ENCODE measurements at regions not wholly inside any gene's neighbourhood (a gene's known extent, or its start where the extent isn't known, plus 50 kb on each side); places are given as distances from the start of the nearest gene placed in this dataset.

- H3K4me1 ChIP-seq: no peaks in the 10 kb centered on the region
- H3K9me3 ChIP-seq (replicated peaks): no peaks in the 10 kb centered on the region
- no peaks in the 10 kb centered on the region for H3K36me3 ChIP-seq
- H3K27me3 ChIP-seq: no peaks in the 10 kb centered on the region
- H3K4me3 ChIP-seq: no peak overlapping the region
- DNase-seq: no peak
- no peak overlapping the region for H3K27ac ChIP-seq
These were observed 698.5 kb downstream of the KCNA4 start for GRCh38 chr11:29318134-29318845.

DNA sequence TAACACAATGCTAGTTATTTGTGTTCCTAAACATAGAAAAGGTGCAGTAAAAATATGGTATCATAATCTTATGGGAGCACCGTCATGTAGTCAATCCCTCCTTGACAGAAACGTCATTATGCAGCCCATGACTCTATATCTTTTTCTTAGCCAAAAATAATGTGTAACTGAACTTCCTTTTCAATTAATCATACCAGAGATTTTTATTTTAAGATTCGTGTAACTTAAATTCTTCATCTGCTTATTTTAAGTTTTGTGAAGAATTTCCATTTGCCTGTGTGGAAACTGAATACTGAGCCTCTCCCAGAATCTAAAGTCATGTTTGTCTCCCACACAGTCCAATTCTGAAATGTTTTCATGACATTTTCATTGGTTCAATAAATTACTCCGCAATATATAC, 699.1 kb downstream of the KCNA4 start:
- H3K9me3 ChIP-seq (replicated peaks): no peaks in the 10 kb centered on the region
- no peaks in the 10 kb centered on the region for H3K4me1 ChIP-seq
- H3K4me3 ChIP-seq: no peak overlapping the region
- no peaks in the 10 kb centered on the region for H3K36me3 ChIP-seq
- DNase-seq: no peak
- H3K27me3 ChIP-seq: no peaks in the 10 kb centered on the region
- no peak overlapping the region for H3K27ac ChIP-seq

DNA sequence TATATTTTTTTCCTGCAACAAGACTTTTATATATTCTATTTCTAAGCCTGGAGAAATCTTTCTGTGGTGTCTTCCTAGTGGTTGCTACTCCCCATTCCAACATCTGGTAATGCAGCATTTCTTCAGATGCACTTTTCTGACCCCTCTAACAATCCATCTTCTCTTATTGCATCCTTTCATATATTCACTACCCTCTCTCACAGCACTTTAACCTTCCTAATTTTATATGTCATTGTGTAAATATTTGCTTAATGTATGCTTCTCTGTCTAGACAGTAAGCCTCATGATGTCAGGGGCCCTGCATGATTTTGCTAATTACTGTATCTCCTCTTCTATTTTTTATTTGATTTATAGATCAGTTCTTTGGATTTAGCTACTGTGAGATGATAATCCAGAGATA, 701.6 kb downstream of the KCNA4 start:
- Histone ChIP-seq H3K4me1 (no peaks in the 10 kb centered on the region), H3K27ac (no peak overlapping the region), H3K4me3 (no peak overlapping the region), H3K9me3 (replicated peaks) (no peaks in the 10 kb centered on the region), H3K36me3 (no peaks in the 10 kb centered on the region), H3K27me3 (no peaks in the 10 kb centered on the region)
- no peak for DNase-seq

DNA sequence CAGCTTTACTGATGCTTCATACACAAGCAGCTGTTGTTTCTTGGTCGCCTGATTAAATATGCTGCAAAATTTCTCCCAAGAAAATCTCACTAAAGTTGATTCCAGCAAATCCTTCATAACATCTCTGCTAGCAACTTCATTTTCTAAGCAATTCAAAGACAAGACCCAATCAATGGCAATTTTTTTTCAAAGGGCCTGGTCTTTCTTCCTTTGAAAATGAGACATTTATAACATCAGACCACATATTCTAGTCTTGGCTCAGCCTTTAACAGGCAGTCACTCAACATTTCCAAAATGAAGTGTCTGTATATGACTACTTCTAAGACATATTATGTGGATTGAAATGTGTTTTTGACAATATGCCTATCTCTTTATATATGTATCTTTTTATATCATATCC, 702.6 kb downstream of the KCNA4 start:
- Histone ChIP-seq H3K4me3 (no peak overlapping the region), H3K4me1 (no peaks in the 10 kb centered on the region), H3K27ac (no peak overlapping the region), H3K36me3 (no peaks in the 10 kb centered on the region), H3K27me3 (no peaks in the 10 kb centered on the region), H3K9me3 (replicated peaks) (no peaks in the 10 kb centered on the region)
- no peak for DNase-seq

DNA sequence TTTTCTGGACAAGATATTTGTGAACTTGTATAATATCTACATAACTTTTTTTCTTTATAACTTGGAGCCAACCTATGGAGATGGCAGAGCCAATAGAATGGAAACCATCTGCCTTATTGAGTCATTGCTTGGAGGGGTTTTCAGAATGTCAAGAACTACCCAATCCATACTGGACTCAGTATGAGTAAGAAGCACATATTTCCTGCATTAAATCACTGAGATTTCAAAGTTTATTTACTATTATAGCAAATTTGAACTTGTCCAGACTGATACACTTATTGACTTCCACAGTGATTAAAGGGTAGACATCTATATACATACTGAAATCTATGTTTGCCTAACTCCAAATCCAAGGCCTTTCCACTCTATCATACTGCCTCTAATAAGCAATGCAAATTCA, 704.0 kb downstream of the KCNA4 start:
- H3K9me3 ChIP-seq (replicated peaks): no peaks in the 10 kb centered on the region
- no peaks in the 10 kb centered on the region for H3K27me3 ChIP-seq
- no peak overlapping the region for H3K4me3 ChIP-seq
- H3K36me3 ChIP-seq: no peaks in the 10 kb centered on the region
- no peaks in the 10 kb centered on the region for H3K4me1 ChIP-seq
- DNase-seq: no peak
- no peak overlapping the region for H3K27ac ChIP-seq

GRCh38 chr11:29310725-29311342, 706.0 kb downstream of the KCNA4 start:
- Histone ChIP-seq H3K4me1 (no peaks in the 10 kb centered on the region), H3K4me3 (no peak overlapping the region), H3K9me3 (replicated peaks) (no peaks in the 10 kb centered on the region), H3K36me3 (no peaks in the 10 kb centered on the region), H3K27ac (no peak overlapping the region), H3K27me3 (no peaks in the 10 kb centered on the region)
- no peak for DNase-seq

GRCh38 chr11:29309992-29310391, 706.8 kb downstream of the KCNA4 start:
- no peak overlapping the region for H3K27ac ChIP-seq
- no peak for DNase-seq
- H3K4me3 ChIP-seq: no peak overlapping the region
- H3K27me3 ChIP-seq: no peaks in the 10 kb centered on the region
- no peaks in the 10 kb centered on the region for H3K4me1 ChIP-seq
- H3K36me3 ChIP-seq: no peaks in the 10 kb centered on the region
- no peaks in the 10 kb centered on the region for H3K9me3 ChIP-seq (replicated peaks)

DNA sequence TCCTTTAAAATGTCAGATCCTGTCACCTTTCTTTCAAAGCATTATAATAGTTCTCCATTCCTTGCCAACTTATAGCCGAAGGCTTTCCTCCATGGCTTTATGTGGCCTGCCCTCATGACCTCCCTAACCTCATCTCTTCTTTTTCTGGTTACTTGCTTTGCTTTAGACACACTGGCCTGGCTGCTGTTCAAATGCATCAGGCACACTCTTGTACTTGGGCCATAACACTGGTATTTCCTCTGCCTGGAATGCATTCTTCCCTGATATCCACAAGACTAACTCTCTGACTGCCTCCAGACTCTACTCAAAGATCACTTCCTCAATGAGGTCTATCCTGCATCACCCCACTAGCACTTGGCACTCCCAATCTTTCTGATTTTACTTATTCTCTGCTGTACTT, 710.3 kb downstream of the KCNA4 start:
- Histone ChIP-seq H3K27ac (no peak overlapping the region), H3K4me1 (no peaks in the 10 kb centered on the region), H3K4me3 (no peak overlapping the region), H3K27me3 (no peaks in the 10 kb centered on the region), H3K9me3 (replicated peaks) (no peaks in the 10 kb centered on the region), H3K36me3 (no peaks in the 10 kb centered on the region)
- no peak for DNase-seq

GRCh38 chr11:29305456-29306232, 711.2 kb downstream of the KCNA4 start:
- Histone ChIP-seq H3K9me3 (replicated peaks) (no peaks in the 10 kb centered on the region), H3K36me3 (no peaks in the 10 kb centered on the region), H3K27ac (no peak overlapping the region), H3K4me1 (no peaks in the 10 kb centered on the region), H3K4me3 (no peak overlapping the region), H3K27me3 (no peaks in the 10 kb centered on the region)
- no peak for DNase-seq

GRCh38 chr11:29300420-29300819, 716.4 kb downstream of the KCNA4 start:
- DNase-seq: no peak
- Histone ChIP-seq H3K27ac (no peak overlapping the region), H3K4me1 (no peaks in the 10 kb centered on the region), H3K27me3 (no peaks in the 10 kb centered on the region), H3K36me3 (no peaks in the 10 kb centered on the region), H3K9me3 (replicated peaks) (no peaks in the 10 kb centered on the region), H3K4me3 (no peak overlapping the region)

GRCh38 chr11:29296680-29297079, 720.1 kb downstream of the KCNA4 start:
- Histone ChIP-seq H3K27ac (no peak overlapping the region), H3K4me3 (no peak overlapping the region), H3K4me1 (no peaks in the 10 kb centered on the region), H3K27me3 (no peaks in the 10 kb centered on the region), H3K9me3 (replicated peaks) (no peaks in the 10 kb centered on the region), H3K36me3 (no peaks in the 10 kb centered on the region)
- DNase-seq: no peak

- no peaks in the 10 kb centered on the region for H3K27me3 ChIP-seq
- no peaks in the 10 kb centered on the region for H3K9me3 ChIP-seq (replicated peaks)
- H3K4me1 ChIP-seq: no peaks in the 10 kb centered on the region
- no peak overlapping the region for H3K4me3 ChIP-seq
- no peaks in the 10 kb centered on the region for H3K36me3 ChIP-seq
- H3K27ac ChIP-seq: no peak overlapping the region
- no peak for DNase-seq
These were observed 723.0 kb downstream of the KCNA4 start for GRCh38 chr11:29293825-29294224.

- Histone ChIP-seq H3K9me3 (replicated peaks) (no peaks in the 10 kb centered on the region), H3K27me3 (peaks cover 9% of the 10 kb centered on the region; the same call in 1 of the 2 replicates), H3K27ac (no peak overlapping the region), H3K4me1 (0 out of 2 replicates have a peak, but pooled peaks cover 2% of the 10 kb centered on the region), H3K36me3 (no peaks in the 10 kb centered on the region), H3K4me3 (no peak overlapping the region)
- peak; percentile 13 to 35 for DNase-seq
These were observed 734.7 kb downstream of the KCNA4 start for GRCh38 chr11:29282088-29282487.

- Histone ChIP-seq H3K4me1 (0 out of 2 replicates have a peak, but pooled peaks cover 2% of the 10 kb centered on the region), H3K4me3 (no peak overlapping the region), H3K27ac (no peak overlapping the region)
These were observed 735.5 kb downstream of the KCNA4 start for GRCh38 chr11:29281271-29281777.

DNA sequence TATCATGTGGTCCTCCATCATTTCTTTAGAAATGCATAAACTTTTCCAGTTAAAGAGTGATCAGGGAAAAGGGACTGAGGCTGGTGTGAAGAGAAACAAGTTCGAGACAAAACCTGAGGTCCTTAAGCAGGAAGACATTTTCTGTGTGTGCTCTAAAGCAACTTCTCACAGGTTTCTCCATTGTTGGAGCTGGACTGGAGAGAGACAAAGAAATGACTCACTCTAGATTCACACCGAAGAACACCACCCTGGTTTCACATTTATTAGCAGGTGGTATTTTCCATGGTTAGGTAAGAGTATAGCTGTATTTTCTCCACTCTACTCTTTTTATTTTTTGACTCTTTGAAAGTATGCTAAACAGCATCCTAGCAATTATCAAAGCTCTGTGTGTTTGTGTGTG, 736.4 kb downstream of the KCNA4 start:
- Histone ChIP-seq H3K27me3 (peaks cover 9% of the 10 kb centered on the region; the same call in 1 of the 2 replicates), H3K9me3 (replicated peaks) (no peaks in the 10 kb centered on the region), H3K36me3 (no peaks in the 10 kb centered on the region), H3K4me3 (no peak overlapping the region), H3K27ac (no peak overlapping the region), H3K4me1 (0 out of 2 replicates have a peak, but pooled peaks cover 2% of the 10 kb centered on the region)
- DNase-seq: no peak

More at GRCh38 chr11:29281271-29281777, 735.5 kb downstream of the KCNA4 start:
- no peaks in the 10 kb centered on the region for H3K36me3 ChIP-seq
- no peak for DNase-seq
- H3K27me3 ChIP-seq: peaks cover 9% of the 10 kb centered on the region; the same call in 1 of the 2 replicates
- no peaks in the 10 kb centered on the region for H3K9me3 ChIP-seq (replicated peaks)
